Heart left ventricle (tissue), 13 donors: ENCODE measurements at regions not wholly inside any gene's neighbourhood (a gene's known extent, or its start where the extent isn't known, plus 50 kb on each side); places are given as distances from the start of the nearest gene placed in this dataset.

Source experiments
- POLR2A ChIP-seq, 2 donors: fragments of 450-650 bp; IDR thresholded peaks; one replicate each; pipeline ENCODE4 v1.6.1; 2017; ENCODE audit warnings: antibody characterized with exemption in 2 of 2, mild to moderate bottlenecking in 2 of 2, moderate library complexity in 2 of 2
- TF ChIP-seq, protein P1 (sequence below), 12 donors: fragments of 200-600 bp; sonication (generic) in 4 of 12; IDR thresholded peaks; one replicate each; pipeline versions ENCODE4 v1.5.0 to v1.8.0; 2018 to 2022; ENCODE audit warnings: antibody characterized with exemption in 12 of 12, mild to moderate bottlenecking in 5 of 12
- donor health status: ischemic (EF 13 %, LVEDD 7.1; RV severe dilation, severe dysfunction).
- donor health status: DM: no; HTN: yes; CAD: no.
- donor health status: DM: no; HTN: no; CAD: no.
- donor health status: ischemic (EF 25% LVEDD 6.9; RV normal size, moderate dysfunction).
- donor health status: ischemic (EF 25% LVEDD 5.7; RV mildly dilated, moderate dysfunction).
- donor health status: ischemic (EF 35%, LVEDD 5.7; RV mildly dilated, moderate dysfunction).
- donor health status: nonischemic (EF 11% LVEDD 7.7; RV severe dilation, severe dysfunction).
- donor health status: DM: yes; HTN: yes; CAD: no.
- donor health status: PGD.
- donor health status: ischemic (EF 29% LVEDD 5.4; RV normal size, mild dysfunction).
- donor health status: nonischemic (EF 23%, LVEDD 6.1; RV moderate dilation, normal function).

DNA sequence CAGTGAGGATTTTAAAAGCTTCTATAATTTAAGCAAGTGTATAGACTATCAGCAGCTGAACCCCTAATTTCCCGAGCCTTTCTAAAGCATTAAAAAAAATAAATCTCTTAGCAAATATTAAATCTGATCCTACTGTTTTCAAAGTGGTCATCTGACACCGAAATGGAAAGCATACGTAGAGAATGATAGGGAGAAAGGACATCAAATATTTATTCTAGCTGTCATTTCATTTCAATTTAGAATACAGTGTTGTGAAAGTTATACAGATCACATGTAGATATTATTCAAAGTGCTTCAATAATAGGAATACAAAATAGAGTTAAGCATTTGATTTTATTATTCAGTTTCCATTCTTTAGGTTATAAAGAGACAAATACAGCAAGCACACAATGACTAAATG, 61.9 kb upstream of the PKIB start:
- TF ChIP-seq, protein P1, sequence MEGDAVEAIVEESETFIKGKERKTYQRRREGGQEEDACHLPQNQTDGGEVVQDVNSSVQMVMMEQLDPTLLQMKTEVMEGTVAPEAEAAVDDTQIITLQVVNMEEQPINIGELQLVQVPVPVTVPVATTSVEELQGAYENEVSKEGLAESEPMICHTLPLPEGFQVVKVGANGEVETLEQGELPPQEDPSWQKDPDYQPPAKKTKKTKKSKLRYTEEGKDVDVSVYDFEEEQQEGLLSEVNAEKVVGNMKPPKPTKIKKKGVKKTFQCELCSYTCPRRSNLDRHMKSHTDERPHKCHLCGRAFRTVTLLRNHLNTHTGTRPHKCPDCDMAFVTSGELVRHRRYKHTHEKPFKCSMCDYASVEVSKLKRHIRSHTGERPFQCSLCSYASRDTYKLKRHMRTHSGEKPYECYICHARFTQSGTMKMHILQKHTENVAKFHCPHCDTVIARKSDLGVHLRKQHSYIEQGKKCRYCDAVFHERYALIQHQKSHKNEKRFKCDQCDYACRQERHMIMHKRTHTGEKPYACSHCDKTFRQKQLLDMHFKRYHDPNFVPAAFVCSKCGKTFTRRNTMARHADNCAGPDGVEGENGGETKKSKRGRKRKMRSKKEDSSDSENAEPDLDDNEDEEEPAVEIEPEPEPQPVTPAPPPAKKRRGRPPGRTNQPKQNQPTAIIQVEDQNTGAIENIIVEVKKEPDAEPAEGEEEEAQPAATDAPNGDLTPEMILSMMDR (IDR thresholded peaks at IDR 0.05) = no peak
- TF ChIP-seq POLR2A (IDR thresholded peaks at IDR 0.05) = no peak
